Vagina (tissue), 2 donors: ENCODE measurements at regions not wholly inside any gene's neighbourhood (a gene's known extent, or its start where the extent isn't known, plus 50 kb on each side); places are given as distances from the start of the nearest gene placed in this dataset.

ENCODE experiments used
- DNase-seq, 2 donors: peaks; one replicate each; pipeline ENCODE4 v3.0.0-alpha.2; 2017; ENCODE audit errors: extremely low spot score in 2 of 2
- H3K27ac ChIP-seq: fragments of 200-600 bp; sonication (generic); one replicate; pipeline ENCODE4 v1.5.1; 2019
- H3K27me3 ChIP-seq: fragments of 200-600 bp; sonication (generic); one replicate; pipeline ENCODE4 v1.5.1; 2019
- H3K36me3 ChIP-seq, 2 donors: fragments of 200-600 bp; sonication (generic); one replicate each; pipeline ENCODE4 v1.5.1; 2017 to 2019
- H3K4me1 ChIP-seq: fragments of 200-600 bp; sonication (generic); one replicate; pipeline ENCODE4 v1.5.1; 2019
- H3K4me3 ChIP-seq, 2 donors: fragments of 200-600 bp; sonication (generic); 1 replicate in 1 of 2; 2 replicates in 1 of 2; pipeline ENCODE4 v1.5.1; 2016 to 2019
- H3K9me3 ChIP-seq: fragments of 200-600 bp; sonication (generic); one replicate; pipeline ENCODE4 v1.5.1; 2019
- CTCF ChIP-seq, 3 experiments: fragments of 450-650 bp in 2 of 3; fragments of 200-600 bp in 1 of 3; sonication (generic) in 1 of 3; IDR thresholded peaks; one replicate each; pipeline ENCODE4 v1.5.1; 2017 to 2019; ENCODE audit warnings: antibody characterized with exemption in 3 of 3, mild to moderate bottlenecking in 2 of 3, moderate library complexity in 2 of 3
- POLR2A ChIP-seq, 2 donors: fragments of 450-650 bp; IDR thresholded peaks; one replicate each; pipeline ENCODE4 v1.6.1; 2017; ENCODE audit warnings: antibody characterized with exemption in 2 of 2, mild to moderate bottlenecking in 2 of 2, moderate library complexity in 2 of 2
- POLR2AphosphoS5 ChIP-seq, 2 donors: sonication (generic); formaldehyde crosslinking; IDR thresholded peaks; one replicate each; pipeline ENCODE4 v1.9.0; 2017; ENCODE audit warnings: antibody characterized with exemption in 2 of 2, mild to moderate bottlenecking in 2 of 2, low read depth in 1 of 2; ENCODE audit not compliant: insufficient read depth in 1 of 2
- intact Hi-C: fragments of 100-400 bp; cut with DNase I; formaldehyde crosslinking; loops from one replicate; pipeline ENCODE4 v1.15.1; 2023

- TF ChIP-seq POLR2A (IDR thresholded peaks at IDR 0.05) (no peak), CTCF (IDR thresholded peaks at IDR 0.05) (no peak), POLR2AphosphoS5 (IDR thresholded peaks at IDR 0.05; ENCODE audit: insufficient read depth in 1 of 2, low read depth in 1 of 2) (no peak)
- H3K27me3 ChIP-seq, result no peaks in the 10 kb centered on the region
- no peaks in the 10 kb centered on the region for H3K4me1 ChIP-seq
- DNase-seq, result no peak
- no peak overlapping the region for H3K4me3 ChIP-seq
- no peaks in the 10 kb centered on the region for H3K36me3 ChIP-seq
- intact Hi-C loops, result no loop called here
- H3K27ac ChIP-seq, result no peak overlapping the region
- no peaks in the 10 kb centered on the region for H3K9me3 ChIP-seq
Measured at GRCh38 chr1:90370686-90371447, 346.2 kb downstream of the BARHL2 start.

- TF ChIP-seq POLR2A (IDR thresholded peaks at IDR 0.05) (no peak), CTCF (IDR thresholded peaks at IDR 0.05) (no peak), POLR2AphosphoS5 (IDR thresholded peaks at IDR 0.05; ENCODE audit: insufficient read depth in 1 of 2, low read depth in 1 of 2) (no peak)
- DNase-seq, result no peak
- no peaks in the 10 kb centered on the region for H3K9me3 ChIP-seq
- no peaks in the 10 kb centered on the region for H3K4me1 ChIP-seq
- H3K36me3 ChIP-seq, result no peaks in the 10 kb centered on the region
- H3K4me3 ChIP-seq, result no peak overlapping the region
- no peaks in the 10 kb centered on the region for H3K27me3 ChIP-seq
- H3K27ac ChIP-seq, result no peak overlapping the region
- intact Hi-C loops, result no loop called here
Measured at GRCh38 chr1:90362163-90362562, 354.9 kb downstream of the BARHL2 start.

- H3K27ac ChIP-seq, result no peak overlapping the region
- intact Hi-C loops, result no loop called here
- no peak overlapping the region for H3K4me3 ChIP-seq
- H3K27me3 ChIP-seq, result no peaks in the 10 kb centered on the region
- no peak for DNase-seq
- no peaks in the 10 kb centered on the region for H3K36me3 ChIP-seq
- H3K4me1 ChIP-seq, result no peaks in the 10 kb centered on the region
- H3K9me3 ChIP-seq, result no peaks in the 10 kb centered on the region
- TF ChIP-seq POLR2A (IDR thresholded peaks at IDR 0.05) (no peak), CTCF (IDR thresholded peaks at IDR 0.05) (no peak), POLR2AphosphoS5 (IDR thresholded peaks at IDR 0.05; ENCODE audit: insufficient read depth in 1 of 2, low read depth in 1 of 2) (no peak)
Measured at GRCh38 chr1:90361026-90361425, 356.1 kb downstream of the BARHL2 start.

- H3K9me3 ChIP-seq, result no peaks in the 10 kb centered on the region
- intact Hi-C loops, result no loop called here
Measured at GRCh38 chr1:90359994-90360393, 357.1 kb downstream of the BARHL2 start.

More at GRCh38 chr1:90359994-90360393, 357.1 kb downstream of the BARHL2 start:
- Histone ChIP-seq H3K4me3 (no peak overlapping the region), H3K27me3 (no peaks in the 10 kb centered on the region), H3K36me3 (no peaks in the 10 kb centered on the region), H3K27ac (no peak overlapping the region), H3K4me1 (no peaks in the 10 kb centered on the region)
- no peak for DNase-seq
- no peak for TF ChIP-seq CTCF (IDR thresholded peaks at IDR 0.05)
- no peak for TF ChIP-seq POLR2A (IDR thresholded peaks at IDR 0.05)
- no peak for TF ChIP-seq POLR2AphosphoS5 (IDR thresholded peaks at IDR 0.05; ENCODE audit: insufficient read depth in 1 of 2, low read depth in 1 of 2)
